B cell (primary cell): ENCODE measurements at regions not wholly inside any gene's neighbourhood (a gene's known extent, or its start where the extent isn't known, plus 50 kb on each side); places are given as distances from the start of the nearest gene placed in this dataset.

Source experiments
- ATAC-seq: fragments of 200-7000 bp; cut with Tn5 transposase; one replicate; pipeline ENCODE4 v1.10.0; 2021; ENCODE audit warnings: low read depth, mild to moderate bottlenecking, moderate number of reproducible peaks, moderate library complexity
- CTCF ChIA-PET: fragments of 350-600 bp; sonication (Branson Sonifier 250); formaldehyde crosslinking; loops from one replicate; lab custom pipeline; 2021; ENCODE audit warnings: antibody characterized with exemption, inconsistent platforms; lab: Charles Lee
- POLR2A ChIA-PET: fragments of 350-600 bp; sonication (Branson Sonifier 250); formaldehyde crosslinking; loops from one replicate; lab custom pipeline; 2021; ENCODE audit warnings: antibody characterized with exemption; lab: Charles Lee
- DNase-seq: peaks from one replicate; pipeline ENCODE4 v3.0.0; 2013
- H2AFZ ChIP-seq: 2 replicates; pipeline ENCODE4 v1.6.1; 2012; ENCODE audit warnings: mild to moderate bottlenecking, low read depth, low read length; ENCODE audit not compliant: insufficient read depth, poor library complexity, severe bottlenecking
- H3K27ac ChIP-seq, 2 donors: 1 replicate in 1 of 2; 2 replicates in 1 of 2; pipeline ENCODE4 v1.5.1; 2012 to 2013; ENCODE audit warnings: low read length in 2 of 2, mild to moderate bottlenecking in 2 of 2, moderate library complexity in 1 of 2
- H3K27me3 ChIP-seq, 4 experiments: fragments of 200-600 bp in 1 of 4; sonication (generic) in 1 of 4; replicated peaks in 1 of 4; 1 replicate in 2 of 4; 2 replicates in 2 of 4; pipeline versions ENCODE4 v1.6.1 to v1.7.0; 2013 to 2016; ENCODE audit warnings: low read length in 3 of 4, mild to moderate bottlenecking in 2 of 4, mixed read lengths in 1 of 4, moderate library complexity in 1 of 4; ENCODE audit not compliant: insufficient read depth in 4 of 4, control insufficient read depth in 3 of 4; ENCODE audit errors: control extremely low read depth in 1 of 4
- H3K36me3 ChIP-seq, 2 experiments: replicated peaks in 1 of 2; 1 replicate in 1 of 2; 2 replicates in 1 of 2; pipeline versions ENCODE4 v1.6.1 to v1.7.1; 2013; ENCODE audit warnings: low read length in 1 of 2; ENCODE audit not compliant: insufficient read depth in 2 of 2, control insufficient read depth in 1 of 2; ENCODE audit errors: control extremely low read depth in 1 of 2, extremely low read depth in 1 of 2
- H3K4me1 ChIP-seq, 2 donors: fragments of 200-600 bp in 1 of 2; sonication (generic) in 1 of 2; 1 replicate in 1 of 2; 2 replicates in 1 of 2; pipeline versions ENCODE4 v1.5.1 to v1.6.1; 2013 to 2017; ENCODE audit warnings: low read length in 2 of 2; ENCODE audit not compliant: control insufficient read depth in 2 of 2, insufficient read depth in 2 of 2
- H3K4me2 ChIP-seq: replicated peaks from 2 replicates; pipeline ENCODE3; 2012; ENCODE audit warnings: mild to moderate bottlenecking, low read depth, low read length; ENCODE audit not compliant: poor library complexity, severe bottlenecking
- H3K4me3 ChIP-seq, 5 experiments: fragments of 200-600 bp in 1 of 5; sonication (generic) in 1 of 5; 1 replicate in 3 of 5; 2 replicates in 2 of 5; pipeline versions ENCODE4 v1.5.1 to v1.7.0; 2011 to 2016; ENCODE audit warnings: low read length in 4 of 5, mild to moderate bottlenecking in 4 of 5, low read depth in 2 of 5, control low read depth in 1 of 5, moderate library complexity in 1 of 5; ENCODE audit not compliant: insufficient read depth in 1 of 5; ENCODE audit errors: control extremely low read depth in 1 of 5, extremely low read depth in 1 of 5
- H3K79me2 ChIP-seq: fragments of 200-600 bp; sonication (generic); one replicate; pipeline ENCODE4 v1.6.0; 2016; ENCODE audit warnings: low read length; ENCODE audit not compliant: control insufficient read depth, insufficient read depth
- H3K9ac ChIP-seq: fragments of 200-600 bp; sonication (generic); 2 replicates; pipeline ENCODE4 v1.6.1; 2017; ENCODE audit warnings: mild to moderate bottlenecking, low read length, moderate library complexity
- H3K9me3 ChIP-seq, 3 donors: one replicate each; pipeline versions ENCODE4 v1.6.1 to v1.7.1; 2013; ENCODE audit warnings: low read length in 2 of 3; ENCODE audit not compliant: control insufficient read depth in 2 of 3, insufficient read depth in 1 of 3; ENCODE audit errors: control extremely low read depth in 1 of 3
- H4K20me1 ChIP-seq: 2 replicates; pipeline ENCODE4 v1.6.0; 2012; ENCODE audit warnings: mild to moderate bottlenecking, low read length; ENCODE audit not compliant: insufficient read depth, control insufficient read depth, poor library complexity, severe bottlenecking
- H3K27ac Mint-ChIP-seq: one replicate; pipeline ENCODE4 v1.8.0; 2021; ENCODE audit warnings: mixed read lengths
- H3K27me3 Mint-ChIP-seq: one replicate; pipeline ENCODE4 v1.8.0; 2021; ENCODE audit warnings: mixed read lengths
- H3K4me1 Mint-ChIP-seq: one replicate; pipeline ENCODE4 v1.8.0; 2021; ENCODE audit warnings: mixed read lengths
- H3K4me3 Mint-ChIP-seq: one replicate; pipeline ENCODE4 v1.8.0; 2021; ENCODE audit warnings: mixed read lengths
- H3K9me3 Mint-ChIP-seq: one replicate; pipeline ENCODE4 v1.8.0; 2022; ENCODE audit warnings: mixed read lengths; ENCODE audit not compliant: insufficient read depth
- EZH2 ChIP-seq: IDR thresholded peaks from 2 replicates; pipeline ENCODE4 v1.6.1; 2012; ENCODE audit warnings: borderline replicate concordance, low read depth, mild to moderate bottlenecking, moderate library complexity, low read length; ENCODE audit not compliant: insufficient read depth, poor library complexity, severe bottlenecking
- WGBS: methylation state at CpG from one replicate; pipeline ENCODE4 v1.1.5; 2013; ENCODE audit warnings: missing lambda C conversion rate; ENCODE audit not compliant: insufficient coverage; 5-methylcytosine and 5-hydroxymethylcytosine counted together
- intact Hi-C: fragments of 100-400 bp; cut with micrococcal nuclease; formaldehyde crosslinking; loops from one replicate; pipeline ENCODE4 v1.10.0; 2022
- TF ChIP-seq, protein P1 (sequence below): fragments of 200-600 bp; IDR thresholded peaks from one replicate; pipeline ENCODE4 v1.8.0; 2022; ENCODE audit warnings: antibody characterized with exemption, mild to moderate bottlenecking

DNA sequence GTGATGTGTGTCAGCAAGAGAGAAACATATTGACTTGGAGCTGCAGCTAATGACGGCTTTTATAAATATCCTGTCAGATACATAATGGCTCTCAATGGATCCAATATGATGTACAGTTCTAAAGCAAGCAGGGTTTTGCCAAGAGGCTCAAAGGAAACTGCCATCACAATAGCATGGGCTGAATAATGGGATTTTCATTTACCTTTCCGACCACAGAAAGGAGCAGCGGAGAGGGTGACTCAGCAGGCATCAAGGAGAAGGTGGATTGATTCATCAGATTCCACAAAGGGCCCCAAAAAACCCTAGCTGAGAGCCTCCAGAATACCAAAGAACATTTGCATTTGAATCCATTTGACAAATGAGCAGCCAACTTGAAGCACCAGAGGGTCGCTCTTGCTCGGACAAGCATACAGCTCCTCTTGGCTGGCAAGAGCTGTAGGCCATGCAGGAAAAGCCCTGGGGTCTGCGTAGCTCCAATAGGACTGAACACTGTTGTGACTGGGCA is 355.7 kb upstream of the NOCT start:
- ChIA-PET POLR2A (no interaction called here), CTCF (interaction anchor here (1.4 kb wide), 1 partner anchor 21 kb away, joined by 6 read pairs; no protein-coding TSS in a partner anchor)
- H3K4me2 ChIP-seq: no peak overlapping the region
- no peak overlapping the region for H3K4me3 ChIP-seq
- peaks cover 6% of the 10 kb centered on the region for H3K27me3 Mint-ChIP-seq
- no peaks in the 10 kb centered on the region for H4K20me1 ChIP-seq
- H3K9me3 ChIP-seq: no peaks in the 10 kb centered on the region
- 92% methylated on average over 5 of the region's 6 CpGs for WGBS
- DNase-seq: no peak
- no peaks in the 10 kb centered on the region for H3K27me3 ChIP-seq
- intact Hi-C loops: no loop called here
- H3K4me1 ChIP-seq: no peaks in the 10 kb centered on the region
- H3K4me1 Mint-ChIP-seq: no peaks in the 10 kb centered on the region
- H3K27ac Mint-ChIP-seq: no peak overlapping the region
- TF ChIP-seq, protein P1, sequence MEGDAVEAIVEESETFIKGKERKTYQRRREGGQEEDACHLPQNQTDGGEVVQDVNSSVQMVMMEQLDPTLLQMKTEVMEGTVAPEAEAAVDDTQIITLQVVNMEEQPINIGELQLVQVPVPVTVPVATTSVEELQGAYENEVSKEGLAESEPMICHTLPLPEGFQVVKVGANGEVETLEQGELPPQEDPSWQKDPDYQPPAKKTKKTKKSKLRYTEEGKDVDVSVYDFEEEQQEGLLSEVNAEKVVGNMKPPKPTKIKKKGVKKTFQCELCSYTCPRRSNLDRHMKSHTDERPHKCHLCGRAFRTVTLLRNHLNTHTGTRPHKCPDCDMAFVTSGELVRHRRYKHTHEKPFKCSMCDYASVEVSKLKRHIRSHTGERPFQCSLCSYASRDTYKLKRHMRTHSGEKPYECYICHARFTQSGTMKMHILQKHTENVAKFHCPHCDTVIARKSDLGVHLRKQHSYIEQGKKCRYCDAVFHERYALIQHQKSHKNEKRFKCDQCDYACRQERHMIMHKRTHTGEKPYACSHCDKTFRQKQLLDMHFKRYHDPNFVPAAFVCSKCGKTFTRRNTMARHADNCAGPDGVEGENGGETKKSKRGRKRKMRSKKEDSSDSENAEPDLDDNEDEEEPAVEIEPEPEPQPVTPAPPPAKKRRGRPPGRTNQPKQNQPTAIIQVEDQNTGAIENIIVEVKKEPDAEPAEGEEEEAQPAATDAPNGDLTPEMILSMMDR: no peak
- no peak for TF ChIP-seq EZH2
- no peak overlapping the region for H3K27ac ChIP-seq
- no peaks in the 10 kb centered on the region for H3K9me3 Mint-ChIP-seq
- H3K36me3 ChIP-seq: no peaks in the 10 kb centered on the region
- no peak for ATAC-seq
- no peak overlapping the region for H2AFZ ChIP-seq
- no peak overlapping the region for H3K9ac ChIP-seq
- no peak overlapping the region for H3K4me3 Mint-ChIP-seq
- no peaks in the 10 kb centered on the region for H3K79me2 ChIP-seq

DNA sequence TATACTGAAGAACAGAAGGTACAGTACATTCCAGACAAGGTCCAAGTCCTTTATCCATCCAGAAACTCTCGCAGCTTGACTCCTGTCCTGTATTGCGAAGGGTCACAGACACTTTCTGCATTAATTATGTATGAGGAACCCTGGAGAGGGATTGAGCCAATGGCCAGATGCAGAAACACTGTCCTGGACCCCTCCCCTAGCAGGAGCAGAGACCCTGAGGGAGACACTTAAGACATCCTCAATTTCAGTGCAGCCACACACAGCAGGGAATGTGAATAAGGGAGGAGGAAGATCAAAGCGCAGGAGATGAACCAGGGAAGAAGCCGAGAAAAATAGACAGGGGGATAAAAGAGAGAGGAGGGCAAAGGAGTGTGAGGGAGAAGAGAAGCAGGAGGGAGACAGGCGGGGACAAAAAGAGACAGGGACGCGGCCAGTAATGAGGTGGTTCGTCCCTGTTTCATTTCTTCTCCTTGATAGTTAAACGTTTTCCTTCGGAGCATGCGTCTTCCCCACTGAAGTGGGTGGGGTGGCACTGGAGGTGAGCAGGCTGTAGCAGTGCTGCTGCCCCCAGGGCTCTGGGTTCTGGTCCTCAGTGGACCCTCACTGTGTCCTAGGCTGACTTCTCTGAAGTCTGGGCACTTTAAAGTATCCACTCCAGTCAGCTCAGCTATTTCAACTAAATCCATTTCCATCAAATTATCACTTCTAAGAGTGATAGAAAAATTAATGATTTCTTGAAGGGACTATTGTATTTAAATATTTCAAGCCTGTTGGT is 356.4 kb upstream of the NOCT start:
- Histone ChIP-seq H2AFZ (no peak overlapping the region), H3K4me1 (no peaks in the 10 kb centered on the region), H3K4me3 (no peak overlapping the region), H3K9ac (no peak overlapping the region), H3K4me2 (no peak overlapping the region), H3K27me3 (no peaks in the 10 kb centered on the region), H3K79me2 (no peaks in the 10 kb centered on the region), H3K9me3 (no peaks in the 10 kb centered on the region), H3K36me3 (no peaks in the 10 kb centered on the region), H4K20me1 (no peaks in the 10 kb centered on the region), H3K27ac (no peak overlapping the region)
- intact Hi-C loops: no loop called here
- WGBS: 40% methylated on average over 9 of the region's 11 CpGs
- no peak overlapping the region for H3K4me3 Mint-ChIP-seq
- POLR2A ChIA-PET: no interaction called here
- CTCF ChIA-PET: interaction anchor here (1.4 kb wide), 1 partner anchor 22 kb away, joined by 6 read pairs; no protein-coding TSS in a partner anchor
- no peaks in the 10 kb centered on the region for H3K4me1 Mint-ChIP-seq
- TF ChIP-seq, protein P1: no peak
- no peak for TF ChIP-seq EZH2
- no peaks in the 10 kb centered on the region for H3K9me3 Mint-ChIP-seq
- DNase-seq (no peak), ATAC-seq (no peak)
- H3K27me3 Mint-ChIP-seq: peaks cover 6% of the 10 kb centered on the region
- no peak overlapping the region for H3K27ac Mint-ChIP-seq
